Esophagus muscularis mucosa (tissue), 4 donors: ENCODE measurements at regions not wholly inside any gene's neighbourhood (a gene's known extent, or its start where the extent isn't known, plus 50 kb on each side); places are given as distances from the start of the nearest gene placed in this dataset.

ENCODE experiments used
- DNase-seq: peaks from one replicate; pipeline ENCODE4 v3.0.0-alpha.2; 2017; ENCODE audit errors: extremely low spot score
- H3K27ac ChIP-seq, 4 donors: fragments of 200-600 bp; sonication (generic); replicated peaks in 1 of 4; 1 replicate in 3 of 4; 2 replicates in 1 of 4; pipeline ENCODE4 v1.5.1; 2016 to 2019; ENCODE audit warnings: mild to moderate bottlenecking in 1 of 4
- H3K27me3 ChIP-seq, 4 donors: fragments of 200-600 bp; sonication (generic); one replicate each; pipeline versions ENCODE4 v1.5.1 to v1.6.0; 2016 to 2019
- H3K36me3 ChIP-seq, 4 donors: fragments of 200-600 bp; sonication (generic); one replicate each; pipeline ENCODE4 v1.5.1; 2016 to 2019
- H3K4me1 ChIP-seq, 4 donors: fragments of 200-600 bp; sonication (generic); one replicate each; pipeline ENCODE4 v1.5.1; 2016 to 2019
- H3K4me3 ChIP-seq, 4 donors: fragments of 200-600 bp; sonication (generic); 1 replicate in 2 of 4; 2 replicates in 2 of 4; pipeline ENCODE4 v1.5.1; 2016 to 2019; ENCODE audit warnings: mild to moderate bottlenecking in 4 of 4, moderate library complexity in 1 of 4
- H3K9me3 ChIP-seq, 4 donors: fragments of 200-600 bp; sonication (generic); 1 replicate in 3 of 4; 2 replicates in 1 of 4; pipeline ENCODE4 v1.5.1; 2016 to 2019
- CTCF ChIP-seq, 3 experiments: fragments of 200-600 bp in 2 of 3; fragments of 450-650 bp in 1 of 3; sonication (generic) in 2 of 3; IDR thresholded peaks; one replicate each; pipeline ENCODE4 v1.5.1; 2017 to 2019; ENCODE audit warnings: antibody characterized with exemption in 3 of 3, mild to moderate bottlenecking in 2 of 3, moderate library complexity in 1 of 3
- EP300 ChIP-seq: sonication (generic); formaldehyde crosslinking; IDR thresholded peaks from one replicate; pipeline ENCODE4 v1.6.1; 2017; ENCODE audit warnings: antibody characterized with exemption
- POLR2A ChIP-seq: fragments of 450-650 bp; IDR thresholded peaks from one replicate; pipeline ENCODE4 v1.6.1; 2017; ENCODE audit warnings: antibody characterized with exemption, moderate library complexity, mild to moderate bottlenecking, low read depth
- POLR2AphosphoS5 ChIP-seq, 2 donors: sonication (generic); formaldehyde crosslinking; IDR thresholded peaks; one replicate each; pipeline ENCODE4 v1.6.1; 2017; ENCODE audit warnings: antibody characterized with exemption in 2 of 2
- WGBS: methylation state at CpG from one replicate; pipeline ENCODE4 v1.1.5; 2018; 5-methylcytosine and 5-hydroxymethylcytosine counted together
- intact Hi-C: fragments of 100-400 bp; cut with DNase I; formaldehyde crosslinking; loops from one replicate; pipeline ENCODE4 v1.15.1; 2023

GRCh38 chr7:46143421-46143820, 222.3 kb upstream of the IGFBP3 start:
- H3K4me3 ChIP-seq, result no peak overlapping the region
- no peak overlapping the region for H3K27ac ChIP-seq
- H3K4me1 ChIP-seq, result peaks cover 15 to 28% (median 23%) of the 10 kb centered on the region in 4 donors
- 86% methylated on average over 2 of the region's 2 CpGs for WGBS
- TF ChIP-seq CTCF (IDR thresholded peaks at IDR 0.05) (no peak), POLR2AphosphoS5 (IDR thresholded peaks at IDR 0.05) (no peak), POLR2A (no peak), EP300 (no peak)
- no peaks in the 10 kb centered on the region for H3K27me3 ChIP-seq
- no peaks in the 10 kb centered on the region for H3K36me3 ChIP-seq
- no peaks in the 10 kb centered on the region for H3K9me3 ChIP-seq
- DNase-seq, result no peak
- intact Hi-C loops, result no loop called here

- H3K4me1 ChIP-seq, result no peaks in the 10 kb centered on the region
- H3K27ac ChIP-seq, result no peak overlapping the region
- no peak for DNase-seq
- no peaks in the 10 kb centered on the region for H3K36me3 ChIP-seq
- H3K4me3 ChIP-seq, result no peak overlapping the region
- no peaks in the 10 kb centered on the region for H3K27me3 ChIP-seq
- no peaks in the 10 kb centered on the region for H3K9me3 ChIP-seq
- no peak for TF ChIP-seq POLR2AphosphoS5 (IDR thresholded peaks at IDR 0.05)
- TF ChIP-seq POLR2A, result no peak
- intact Hi-C loops, result no loop called here
Observed at GRCh38 chr7:46139079-46139478, 218.0 kb upstream of the IGFBP3 start.

- no peaks in the 10 kb centered on the region for H3K4me1 ChIP-seq
- no peaks in the 10 kb centered on the region for H3K36me3 ChIP-seq
- H3K9me3 ChIP-seq, result no peaks in the 10 kb centered on the region
- H3K4me3 ChIP-seq, result no peak overlapping the region
- no peak overlapping the region for H3K27ac ChIP-seq
- no peak for DNase-seq
- TF ChIP-seq POLR2A (no peak), CTCF (IDR thresholded peaks at IDR 0.05) (no peak), POLR2AphosphoS5 (IDR thresholded peaks at IDR 0.05) (no peak), EP300 (no peak)
- WGBS, result 86% methylated on average over 3 of the region's 3 CpGs
- intact Hi-C loops, result no loop called here
- no peaks in the 10 kb centered on the region for H3K27me3 ChIP-seq
Observed at GRCh38 chr7:46137725-46138124, 216.7 kb upstream of the IGFBP3 start.

- Histone ChIP-seq H3K36me3 (no peaks in the 10 kb centered on the region), H3K27me3 (no peaks in the 10 kb centered on the region), H3K9me3 (no peaks in the 10 kb centered on the region), H3K4me3 (no peak overlapping the region), H3K27ac (no peak overlapping the region), H3K4me1 (no peaks in the 10 kb centered on the region)
- TF ChIP-seq CTCF (IDR thresholded peaks at IDR 0.05) (no peak), EP300 (no peak)
- DNase-seq, result no peak
- intact Hi-C loops, result no loop called here
Observed at GRCh38 chr7:46135557-46135956, 214.5 kb upstream of the IGFBP3 start.

- TF ChIP-seq EP300, result no peak
- no peak for TF ChIP-seq CTCF (IDR thresholded peaks at IDR 0.05)
- no peak for TF ChIP-seq POLR2A
- no peak for TF ChIP-seq POLR2AphosphoS5 (IDR thresholded peaks at IDR 0.05)
- no peaks in the 10 kb centered on the region for H3K27me3 ChIP-seq
- no peaks in the 10 kb centered on the region for H3K36me3 ChIP-seq
- no peak overlapping the region for H3K4me3 ChIP-seq
- H3K9me3 ChIP-seq, result no peaks in the 10 kb centered on the region
- no peak overlapping the region for H3K27ac ChIP-seq
- DNase-seq, result no peak
- H3K4me1 ChIP-seq, result no peaks in the 10 kb centered on the region
- intact Hi-C loops, result no loop called here
Observed at GRCh38 chr7:46134795-46135194, 213.7 kb upstream of the IGFBP3 start.
